Panc1 (cell line): ENCODE measurements at regions not wholly inside any gene's neighbourhood (a gene's known extent, or its start where the extent isn't known, plus 50 kb on each side); places are given as distances from the start of the nearest gene placed in this dataset.

Experiments used
- ATAC-seq: fragments of 200-7000 bp; cut with Tn5 transposase; 2 replicates; pipeline ENCODE4 v1.9.1; 2020; ENCODE audit warnings: mild to moderate bottlenecking, moderate library complexity
- BruUV-seq: library from RNA; stranded (reverse); fragments of 400-500 nt; replicated peaks from 2 replicates; lab custom pipeline; 2021; lab: Mats Ljungman, UMichigan
- CTCF ChIA-PET: fragments of 300-600 bp; sonication (Branson Sonifier 250); formaldehyde crosslinking; loops from one replicate; lab custom pipeline; 2022; ENCODE audit warnings: antibody characterized with exemption; lab: Charles Lee
- POLR2A ChIA-PET: fragments of 300-600 bp; sonication (Branson Sonifier 250); formaldehyde crosslinking; loops from one replicate; lab custom pipeline; 2022; ENCODE audit warnings: antibody characterized with exemption; lab: Charles Lee
- DNase-seq: peaks from one replicate; pipeline ENCODE4 v3.0.0-alpha.2; 2010; ENCODE audit warnings: low read depth, low spot score
- H3K27ac ChIP-seq: 2 replicates; pipeline ENCODE4 v1.5.1; 2011; ENCODE audit warnings: mild to moderate bottlenecking, low read length, inconsistent platforms
- H3K27me3 ChIP-seq: fragments of 200-500 bp; sonication (Bioruptor generic); 2 replicates; pipeline ENCODE4 v1.6.0; 2014; ENCODE audit warnings: low read length, inconsistent platforms; ENCODE audit not compliant: control insufficient read depth, insufficient read depth
- H3K36me3 ChIP-seq: fragments of 200-500 bp; sonication (Bioruptor generic); 2 replicates; pipeline ENCODE4 v1.5.1; 2014; ENCODE audit warnings: inconsistent platforms, mild to moderate bottlenecking, low read length, moderate library complexity; ENCODE audit not compliant: control insufficient read depth, insufficient read depth
- H3K4me1 ChIP-seq: 2 replicates; pipeline ENCODE4 v1.5.1; 2011; ENCODE audit warnings: inconsistent platforms, mild to moderate bottlenecking, low read length, moderate library complexity; ENCODE audit not compliant: control insufficient read depth, insufficient read depth
- H3K4me3 ChIP-seq, 2 experiments: 2 replicates each; pipeline ENCODE4 v1.5.1; 2011 to 2012; ENCODE audit warnings: low read depth in 2 of 2, low read length in 2 of 2, mild to moderate bottlenecking in 2 of 2, inconsistent platforms in 1 of 2, moderate library complexity in 1 of 2
- H3K9me3 ChIP-seq: fragments of 200-500 bp; sonication (Bioruptor generic); 2 replicates; pipeline ENCODE4 v1.5.1; 2014; ENCODE audit warnings: low read depth, mild to moderate bottlenecking, inconsistent platforms, low read length, moderate library complexity; ENCODE audit not compliant: control insufficient read depth, insufficient read depth
- CTCF ChIP-seq: fragments of 450-650 bp; IDR thresholded peaks from 2 replicates; pipeline ENCODE4 v1.5.1; 2017; ENCODE audit warnings: mild to moderate bottlenecking
- POLR2AphosphoS5 ChIP-seq: IDR thresholded peaks from 2 replicates; pipeline ENCODE4 v1.6.1; 2012; ENCODE audit warnings: mild to moderate bottlenecking, low read depth, low read length, moderate library complexity
- REST ChIP-seq, 2 experiments: IDR thresholded peaks; 2 replicates each; pipeline ENCODE4 v1.6.1; 2011 to 2012; ENCODE audit warnings: low read depth in 2 of 2, control low read depth in 1 of 2, low read length in 1 of 2, mild to moderate bottlenecking in 1 of 2, moderate library complexity in 1 of 2; ENCODE audit not compliant: insufficient read depth in 1 of 2
- SIN3A ChIP-seq: IDR thresholded peaks from 2 replicates; pipeline ENCODE4 v1.6.1; 2012; ENCODE audit warnings: low read depth, mild to moderate bottlenecking, low read length, moderate library complexity, borderline replicate concordance; ENCODE audit not compliant: insufficient read depth
- TCF7L2 ChIP-seq: IDR thresholded peaks from 2 replicates; pipeline ENCODE4 v1.6.1; 2011; ENCODE audit warnings: mild to moderate bottlenecking, low read depth, low read length, inconsistent platforms
- in situ Hi-C: cut with HindIII; loops from 2 replicates; pipeline ENCODE4 v1.10.0; 2016; ENCODE audit warnings: low sequenced_read_pairs, low pct_unique_long_range_greater_than_20kb
- intact Hi-C: fragments of 100-400 bp; cut with micrococcal nuclease; formaldehyde crosslinking; loops from one replicate; pipeline ENCODE4 v1.10.0; 2022; ENCODE audit not compliant: unreplicated experiment

- ATAC-seq (peak; percentile 70), DNase-seq (no peak)
- CTCF ChIA-PET = interaction anchor here (1.2 kb wide), 1 partner anchor 49 kb away, joined by 3 read pairs; no protein-coding TSS in a partner anchor
- BruUV-seq = no TSS peak
- intact Hi-C loops (loop anchor here (2.0 to 10.0 kb wide), 2 partner anchors 107 to 177 kb away; no protein-coding TSS in a partner anchor), in situ Hi-C loops (no loop called here)
- Histone ChIP-seq H3K27ac (0 out of 2 replicates have a peak overlapping the region, but pooled peaks have one; percentile 2), H3K4me1 (peaks cover 19% of the 10 kb centered on the region; the same call in 1 of the 2 replicates), H3K9me3 (no peaks in the 10 kb centered on the region), H3K4me3 (no peak overlapping the region), H3K36me3 (no peaks in the 10 kb centered on the region), H3K27me3 (no peaks in the 10 kb centered on the region)
- no peak for TF ChIP-seq TCF7L2
- TF ChIP-seq POLR2AphosphoS5 = no peak
- TF ChIP-seq REST (IDR thresholded peaks at IDR 0.05; ENCODE audit: insufficient read depth in 1 of 2, low read depth in 2 of 2, low read length in 1 of 2) = no peak
- TF ChIP-seq SIN3A = no peak
- TF ChIP-seq CTCF = no peak
- POLR2A ChIA-PET = no interaction called here
These were observed 170.6 kb upstream of the TSC22D2 start for GRCh38 chr3:150237490-150237889.

GRCh38 chr3:150236316-150237082, 171.6 kb upstream of the TSC22D2 start:
- TF ChIP-seq CTCF (no peak), TCF7L2 (no peak), POLR2AphosphoS5 (no peak), REST (IDR thresholded peaks at IDR 0.05; ENCODE audit: insufficient read depth in 1 of 2, low read depth in 2 of 2, low read length in 1 of 2) (no peak), SIN3A (no peak)
- no peaks in the 10 kb centered on the region for H3K9me3 ChIP-seq
- ChIA-PET POLR2A (interaction anchor here (0.7 kb wide), 1 partner anchor 11 kb away, joined by 3 read pairs; no protein-coding TSS in a partner anchor), CTCF (no interaction called here)
- no peaks in the 10 kb centered on the region for H3K36me3 ChIP-seq
- in situ Hi-C loops = no loop called here
- H3K27ac ChIP-seq = peak overlapping the region; percentile 1; the same call in 1 of the 2 replicates
- H3K4me3 ChIP-seq = no peak overlapping the region
- ATAC-seq (no peak), DNase-seq (no peak)
- H3K27me3 ChIP-seq = no peaks in the 10 kb centered on the region
- intact Hi-C loops = loop anchor here (2.0 to 10.0 kb wide), 2 partner anchors 108 to 178 kb away; no protein-coding TSS in a partner anchor
- no TSS peak for BruUV-seq
- H3K4me1 ChIP-seq = peaks cover 19% of the 10 kb centered on the region; the same call in 1 of the 2 replicates
